ENCODE measurements at regions not wholly inside any gene's neighbourhood (a gene's known extent, or its start where the extent isn't known, plus 50 kb on each side); places are given as distances from the start of the nearest gene placed in this dataset.

DNA sequence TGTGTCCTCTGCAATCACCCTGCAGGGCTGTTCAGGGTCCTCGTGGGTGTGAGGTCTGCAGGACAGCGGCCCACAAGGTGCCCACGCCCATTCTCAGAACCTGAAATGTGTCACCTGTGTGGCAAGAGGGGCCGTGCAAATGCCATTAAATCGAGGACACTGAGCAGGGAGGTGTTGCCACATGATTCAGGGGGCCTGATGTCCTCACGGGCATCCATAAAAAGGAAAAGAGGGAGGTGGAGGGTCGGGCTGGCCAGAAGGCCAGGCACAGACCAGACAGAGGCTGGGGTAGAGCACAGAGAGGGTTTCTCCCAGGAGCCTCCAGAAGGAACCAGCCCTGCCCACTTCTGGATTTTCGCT, 239.6 kb downstream of the ERMARD start (continued):
- TF ChIP-seq ZNF462 (CRISPR knock-in tag; IDR thresholded peaks at IDR 0.05) (no peak), JUNB (IDR thresholded peaks at IDR 0.05; ENCODE audit: unreplicated experiment) (no peak), CREB1 (CRISPR knock-in tag; IDR thresholded peaks at IDR 0.05; ENCODE audit: low read depth) (no peak), ZNF331 (CRISPR knock-in tag; IDR thresholded peaks at IDR 0.05; ENCODE audit: low read depth) (no peak), STAT1 (IDR thresholded peaks at IDR 0.05; ENCODE audit: unreplicated experiment) (no peak), EZH2 (IDR thresholded peaks at IDR 0.05; ENCODE audit: low read depth, unreplicated experiment) (no peak), NANOG (IDR thresholded peaks at IDR 0.05; ENCODE audit: borderline replicate concordance) (no peak), EZH2phosphoT487 (IDR thresholded peaks at IDR 0.05; ENCODE audit: unreplicated experiment) (no peak)
- TF ChIP-seq, protein P1, sequence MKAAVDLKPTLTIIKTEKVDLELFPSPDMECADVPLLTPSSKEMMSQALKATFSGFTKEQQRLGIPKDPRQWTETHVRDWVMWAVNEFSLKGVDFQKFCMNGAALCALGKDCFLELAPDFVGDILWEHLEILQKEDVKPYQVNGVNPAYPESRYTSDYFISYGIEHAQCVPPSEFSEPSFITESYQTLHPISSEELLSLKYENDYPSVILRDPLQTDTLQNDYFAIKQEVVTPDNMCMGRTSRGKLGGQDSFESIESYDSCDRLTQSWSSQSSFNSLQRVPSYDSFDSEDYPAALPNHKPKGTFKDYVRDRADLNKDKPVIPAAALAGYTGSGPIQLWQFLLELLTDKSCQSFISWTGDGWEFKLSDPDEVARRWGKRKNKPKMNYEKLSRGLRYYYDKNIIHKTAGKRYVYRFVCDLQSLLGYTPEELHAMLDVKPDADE (IDR thresholded peaks at IDR 0.05): no peak

All from GM23338 (cell line).